GM12864 (cell line): ENCODE measurements at regions not wholly inside any gene's neighbourhood (a gene's known extent, or its start where the extent isn't known, plus 50 kb on each side); places are given as distances from the start of the nearest gene placed in this dataset.

Source experiments
- DNase-seq: peaks from one replicate; pipeline ENCODE4 v3.0.0-alpha.2; 2011; ENCODE audit warnings: low read depth
- H3K4me3 ChIP-seq: 2 replicates; pipeline ENCODE4 v1.5.1; 2011; ENCODE audit warnings: mild to moderate bottlenecking, low read depth, low read length, control low read depth
- TF ChIP-seq, protein P1 (sequence below): IDR thresholded peaks from 2 replicates; pipeline ENCODE4 v1.5.1; 2011; ENCODE audit warnings: low read depth, mild to moderate bottlenecking, moderate library complexity, low read length, control low read depth, inconsistent platforms; ENCODE audit errors: missing control alignments

DNA sequence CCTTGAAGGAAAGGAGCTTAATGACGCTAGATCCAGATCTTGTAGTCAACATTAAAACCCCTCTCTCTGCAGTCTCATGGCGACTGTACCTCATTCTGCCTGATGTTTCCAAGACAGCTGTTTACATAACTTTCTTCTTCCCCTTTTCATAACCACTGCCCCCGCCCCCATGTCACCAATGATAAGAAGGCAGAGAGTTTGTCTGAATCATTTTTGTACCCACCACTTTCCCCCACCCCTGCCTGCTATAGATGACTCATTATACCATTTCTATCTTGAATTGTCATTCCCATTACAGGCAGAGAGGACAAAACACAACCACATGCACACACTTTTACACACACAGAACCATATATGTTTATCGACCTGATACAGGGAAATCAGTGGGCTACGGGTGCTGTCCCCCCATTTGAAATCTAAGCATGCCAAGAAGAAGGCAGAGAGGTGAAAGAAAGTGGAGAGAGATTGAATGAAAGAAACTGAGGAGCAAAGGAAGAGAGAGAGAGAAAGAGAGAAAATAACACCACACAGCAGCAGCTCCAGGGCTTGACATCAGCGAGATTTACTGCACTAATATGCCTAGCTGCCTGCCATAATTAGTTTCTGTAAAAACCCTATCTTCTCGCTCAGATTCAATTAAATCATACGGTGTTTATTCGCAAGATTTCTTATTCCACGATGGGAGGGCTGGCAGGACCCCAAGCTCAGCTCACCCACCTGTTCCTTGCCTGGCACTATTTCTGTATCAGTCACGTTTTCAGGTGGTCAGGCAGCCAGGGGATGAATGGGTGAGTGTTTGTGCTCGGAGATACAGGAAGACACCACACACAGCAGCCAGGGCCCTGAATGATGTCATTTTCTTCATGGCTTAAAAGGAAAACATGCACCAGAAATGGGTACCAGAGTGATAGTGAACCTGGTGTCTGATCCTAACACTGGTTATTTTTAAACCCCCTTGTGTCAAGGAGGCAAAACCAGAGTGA is 114.3 kb upstream of the SERP2 start:
- TF ChIP-seq, protein P1, sequence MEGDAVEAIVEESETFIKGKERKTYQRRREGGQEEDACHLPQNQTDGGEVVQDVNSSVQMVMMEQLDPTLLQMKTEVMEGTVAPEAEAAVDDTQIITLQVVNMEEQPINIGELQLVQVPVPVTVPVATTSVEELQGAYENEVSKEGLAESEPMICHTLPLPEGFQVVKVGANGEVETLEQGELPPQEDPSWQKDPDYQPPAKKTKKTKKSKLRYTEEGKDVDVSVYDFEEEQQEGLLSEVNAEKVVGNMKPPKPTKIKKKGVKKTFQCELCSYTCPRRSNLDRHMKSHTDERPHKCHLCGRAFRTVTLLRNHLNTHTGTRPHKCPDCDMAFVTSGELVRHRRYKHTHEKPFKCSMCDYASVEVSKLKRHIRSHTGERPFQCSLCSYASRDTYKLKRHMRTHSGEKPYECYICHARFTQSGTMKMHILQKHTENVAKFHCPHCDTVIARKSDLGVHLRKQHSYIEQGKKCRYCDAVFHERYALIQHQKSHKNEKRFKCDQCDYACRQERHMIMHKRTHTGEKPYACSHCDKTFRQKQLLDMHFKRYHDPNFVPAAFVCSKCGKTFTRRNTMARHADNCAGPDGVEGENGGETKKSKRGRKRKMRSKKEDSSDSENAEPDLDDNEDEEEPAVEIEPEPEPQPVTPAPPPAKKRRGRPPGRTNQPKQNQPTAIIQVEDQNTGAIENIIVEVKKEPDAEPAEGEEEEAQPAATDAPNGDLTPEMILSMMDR, result no peak
- H3K4me3 ChIP-seq, result peak overlapping the region; percentile 8
- peak; percentile 51 for DNase-seq

DNA sequence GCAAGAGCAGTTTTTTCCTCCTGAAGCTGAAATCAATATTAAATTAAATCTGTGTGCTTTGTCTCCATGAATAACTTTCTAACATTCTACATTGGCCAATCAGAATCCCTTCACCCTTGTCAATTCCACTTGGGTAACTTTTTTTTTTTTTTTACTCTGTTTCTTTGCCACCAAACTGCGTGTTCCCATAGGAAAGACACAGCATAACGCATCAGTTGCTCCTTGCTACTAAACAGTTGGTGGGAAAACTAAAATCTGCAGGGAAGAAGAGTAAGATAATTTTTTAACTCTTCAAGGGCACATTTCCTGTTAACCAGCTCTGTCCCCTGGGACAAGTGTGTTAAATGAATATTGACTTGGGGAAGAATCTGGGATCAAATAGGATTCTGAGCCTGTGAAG is 113.3 kb upstream of the SERP2 start:
- H3K4me3 ChIP-seq, result no peak overlapping the region
- no peak for DNase-seq
- TF ChIP-seq, protein P1, result no peak

DNA sequence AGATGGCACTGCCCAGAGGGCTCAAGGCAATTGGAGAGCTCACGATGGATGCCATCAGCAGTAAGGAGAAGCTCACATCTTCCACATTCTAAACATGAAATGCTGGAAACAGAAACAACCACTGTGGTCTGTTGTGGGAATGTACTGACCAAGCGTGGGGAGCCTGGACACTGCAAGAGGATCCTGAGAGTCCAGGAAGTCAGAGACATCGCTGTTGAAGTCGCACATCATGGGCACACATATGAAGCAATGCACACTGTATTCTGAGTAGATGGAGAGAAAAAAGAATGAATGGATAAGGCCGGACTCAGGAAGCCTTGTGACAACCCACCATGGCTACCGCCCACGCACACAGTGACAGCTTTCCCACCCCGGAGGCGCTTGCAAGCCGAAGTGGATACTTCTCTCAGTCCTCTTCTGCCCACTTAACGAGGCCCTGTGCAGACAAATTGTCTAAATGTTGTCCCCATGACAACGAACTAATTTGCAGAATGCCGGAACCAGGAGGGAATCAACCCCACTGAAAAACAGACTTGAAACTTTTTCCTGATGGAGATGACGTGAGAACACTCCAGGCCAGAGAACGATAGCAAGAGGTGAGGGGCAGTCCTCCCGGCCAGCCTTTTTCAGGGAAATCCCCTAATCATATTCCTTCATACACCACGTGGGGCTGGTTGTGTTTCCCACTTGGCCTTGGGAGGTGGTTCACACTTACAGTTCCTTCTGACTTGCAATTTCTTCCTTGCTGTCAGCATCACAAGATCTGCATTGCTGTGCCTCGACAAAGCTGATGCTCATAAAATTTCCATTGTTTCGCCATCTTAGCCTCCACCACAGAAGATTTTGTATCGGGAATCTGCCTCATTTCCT is 109.6 kb upstream of the SERP2 start:
- DNase-seq, result no peak
- no peak overlapping the region for H3K4me3 ChIP-seq
- TF ChIP-seq, protein P1, result no peak

DNA sequence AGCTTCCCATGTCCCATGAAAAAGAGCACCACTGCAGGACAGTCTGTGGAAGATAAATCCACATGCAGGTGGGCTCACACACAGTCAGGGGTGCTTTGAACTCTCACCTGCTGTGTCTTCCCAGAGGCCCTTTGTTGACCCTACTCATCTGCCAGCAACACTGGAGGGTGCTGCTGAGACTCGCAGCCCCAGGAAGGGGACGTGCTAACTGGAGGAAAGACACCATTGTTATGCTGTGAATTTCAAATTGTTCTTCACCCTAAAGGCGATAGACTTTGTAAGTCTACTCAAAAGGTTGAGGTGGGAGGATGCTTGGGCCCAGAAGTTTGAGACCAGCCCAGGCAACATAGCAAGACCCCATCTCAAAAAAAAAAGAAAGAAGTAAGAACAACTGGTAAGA is 107.3 kb upstream of the SERP2 start:
- TF ChIP-seq, protein P1, result no peak
- H3K4me3 ChIP-seq, result no peak overlapping the region
- DNase-seq, result no peak

DNA sequence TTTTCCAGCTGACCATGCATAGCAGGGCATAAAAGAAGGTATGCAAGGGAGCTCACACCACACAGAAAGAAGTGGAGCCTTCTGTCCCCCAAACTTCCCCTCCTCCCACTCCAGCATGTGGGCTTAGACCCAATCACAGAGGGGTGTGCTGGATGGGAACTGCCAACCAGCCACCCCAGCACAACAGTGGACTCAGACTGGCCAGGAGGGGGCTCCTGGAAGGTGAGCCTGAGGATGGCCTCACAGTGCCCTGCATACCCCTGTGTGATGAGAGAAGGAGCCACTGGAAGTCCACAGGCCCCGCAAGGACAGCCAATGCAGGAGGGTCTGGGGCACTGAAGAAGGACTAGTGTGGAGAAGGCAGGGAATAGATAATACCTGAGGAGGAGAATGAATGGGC is 106.9 kb upstream of the SERP2 start:
- TF ChIP-seq, protein P1, result no peak
- DNase-seq, result no peak

DNA sequence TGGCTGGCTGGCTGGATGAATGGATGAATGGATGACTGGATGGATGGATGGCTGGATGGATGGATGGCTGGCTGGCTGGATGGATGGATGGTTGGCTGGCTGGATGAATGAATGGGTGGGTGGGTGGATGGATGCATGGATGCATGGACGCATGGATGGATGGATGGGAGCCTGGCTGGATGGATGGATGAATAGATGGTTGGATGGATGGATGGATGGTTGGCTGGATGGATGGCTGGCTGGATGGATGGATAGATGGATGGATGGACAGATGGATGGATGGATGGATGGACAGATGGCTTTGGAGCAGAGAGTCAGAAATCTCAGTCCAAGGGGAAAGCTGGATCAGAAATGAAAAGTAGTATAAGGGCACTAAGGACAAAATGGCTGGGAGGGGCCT is 106.4 kb upstream of the SERP2 start:
- DNase-seq, result no peak
- TF ChIP-seq, protein P1, result no peak
- H3K4me3 ChIP-seq, result no peak overlapping the region

More for the DNA sequence above, 106.9 kb upstream of the SERP2 start:
- no peak overlapping the region for H3K4me3 ChIP-seq
